Glutamatergic neuron (in vitro differentiated cells): ENCODE measurements at regions not wholly inside any gene's neighbourhood (a gene's known extent, or its start where the extent isn't known, plus 50 kb on each side); places are given as distances from the start of the nearest gene placed in this dataset.

Source experiments
- DNase-seq: peaks from one replicate; pipeline ENCODE4 v3.0.0; 2022
- H3K27ac Mint-ChIP-seq: one replicate; pipeline ENCODE4 v1.8.0; 2020; ENCODE audit warnings: mild to moderate bottlenecking, mixed read lengths, inconsistent platforms; ENCODE audit not compliant: unreplicated experiment
- H3K27me3 Mint-ChIP-seq: one replicate; pipeline ENCODE4 v1.8.0; 2020; ENCODE audit warnings: mild to moderate bottlenecking, moderate library complexity, mixed read lengths, inconsistent platforms; ENCODE audit not compliant: unreplicated experiment
- H3K36me3 Mint-ChIP-seq: one replicate; pipeline ENCODE4 v1.8.0; 2020; ENCODE audit warnings: mild to moderate bottlenecking, mixed read lengths, inconsistent platforms; ENCODE audit not compliant: unreplicated experiment
- H3K4me1 Mint-ChIP-seq: one replicate; pipeline ENCODE4 v1.8.0; 2020; ENCODE audit warnings: mild to moderate bottlenecking, low read depth, mixed read lengths, inconsistent platforms; ENCODE audit not compliant: unreplicated experiment
- H3K4me3 Mint-ChIP-seq: one replicate; pipeline ENCODE4 v1.8.0; 2020; ENCODE audit warnings: mild to moderate bottlenecking, mixed read lengths, inconsistent platforms; ENCODE audit not compliant: unreplicated experiment
- H3K9me3 Mint-ChIP-seq: one replicate; pipeline ENCODE4 v1.8.0; 2020; ENCODE audit warnings: mild to moderate bottlenecking, moderate library complexity, mixed read lengths, inconsistent platforms; ENCODE audit not compliant: unreplicated experiment
- CTCF ChIP-seq: fragments of 200-600 bp; sonication (generic); IDR thresholded peaks from one replicate; pipeline ENCODE4 v1.5.0; 2021; ENCODE audit not compliant: partially characterized antibody, unreplicated experiment

GRCh38 chr11:92505689-92506088 lies 281.1 kb downstream of the FAT3 start:
- no peaks in the 10 kb centered on the region for H3K36me3 Mint-ChIP-seq
- H3K27me3 Mint-ChIP-seq: no peaks in the 10 kb centered on the region
- no peak for TF ChIP-seq CTCF
- peaks cover 13% of the 10 kb centered on the region for H3K4me1 Mint-ChIP-seq
- H3K4me3 Mint-ChIP-seq: no peak overlapping the region
- no peak for DNase-seq
- peaks cover 1% of the 10 kb centered on the region for H3K9me3 Mint-ChIP-seq
- H3K27ac Mint-ChIP-seq: no peak overlapping the region

- Mint-ChIP-seq H3K4me1 (peaks cover 3% of the 10 kb centered on the region), H3K27me3 (no peaks in the 10 kb centered on the region), H3K27ac (no peak overlapping the region), H3K4me3 (no peak overlapping the region), H3K36me3 (no peaks in the 10 kb centered on the region), H3K9me3 (peaks cover 1% of the 10 kb centered on the region)
- TF ChIP-seq CTCF: no peak
- no peak for DNase-seq
Observed at GRCh38 chr11:92506809-92507336, 282.3 kb downstream of the FAT3 start.

- H3K4me3 Mint-ChIP-seq: no peak overlapping the region
- H3K36me3 Mint-ChIP-seq: no peaks in the 10 kb centered on the region
- no peaks in the 10 kb centered on the region for H3K4me1 Mint-ChIP-seq
Observed at GRCh38 chr11:92510591-92510990, 286.0 kb downstream of the FAT3 start.

GRCh38 chr11:92511522-92512203 lies 287.0 kb downstream of the FAT3 start:
- TF ChIP-seq CTCF: no peak
- no peaks in the 10 kb centered on the region for H3K9me3 Mint-ChIP-seq
- no peaks in the 10 kb centered on the region for H3K4me1 Mint-ChIP-seq
- no peaks in the 10 kb centered on the region for H3K27me3 Mint-ChIP-seq
- no peak overlapping the region for H3K27ac Mint-ChIP-seq
- peaks cover 3% of the 10 kb centered on the region for H3K36me3 Mint-ChIP-seq
- no peak overlapping the region for H3K4me3 Mint-ChIP-seq
- DNase-seq: no peak

More at GRCh38 chr11:92510591-92510990, 286.0 kb downstream of the FAT3 start:
- no peak for TF ChIP-seq CTCF
- H3K27me3 Mint-ChIP-seq: no peaks in the 10 kb centered on the region
- no peak for DNase-seq
- no peak overlapping the region for H3K27ac Mint-ChIP-seq
- no peaks in the 10 kb centered on the region for H3K9me3 Mint-ChIP-seq

GRCh38 chr11:92512204-92512569 lies 287.6 kb downstream of the FAT3 start:
- Mint-ChIP-seq H3K36me3 (peaks cover 6% of the 10 kb centered on the region), H3K4me3 (no peak overlapping the region), H3K4me1 (no peaks in the 10 kb centered on the region), H3K9me3 (no peaks in the 10 kb centered on the region), H3K27me3 (no peaks in the 10 kb centered on the region), H3K27ac (no peak overlapping the region)
- DNase-seq: no peak
- no peak for TF ChIP-seq CTCF
